ENCODE measurements at regions not wholly inside any gene's neighbourhood (a gene's known extent, or its start where the extent isn't known, plus 50 kb on each side); places are given as distances from the start of the nearest gene placed in this dataset.
"Not testable (repeated sequence)": the region's sequence is repeated elsewhere in the genome, so short reads cannot be mapped to it uniquely, and the experiment has no call there.

DNA sequence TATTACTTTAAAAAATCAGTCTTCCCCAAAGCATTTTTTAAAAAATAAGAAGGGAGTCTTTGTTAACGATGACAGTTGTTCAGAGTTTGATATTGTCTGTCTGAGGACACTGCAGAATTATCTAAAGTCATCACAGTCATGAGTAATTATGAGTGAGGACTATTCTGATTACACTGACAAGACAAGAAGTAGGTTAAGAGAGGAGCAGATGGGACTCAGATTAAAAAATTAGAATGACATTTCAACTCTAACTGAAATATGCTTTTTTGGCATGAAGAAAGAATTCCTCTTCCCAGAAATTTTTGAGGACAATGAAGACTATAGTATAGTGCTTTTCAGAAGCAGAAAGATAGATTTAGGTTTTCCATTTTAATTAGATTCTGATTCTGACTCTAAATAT is 456.5 kb downstream of the EPHA7 start:
- DNase-seq (ENCODE audit: low read depth in 2 of 3, low spot score in 1 of 3): no peak

DNA sequence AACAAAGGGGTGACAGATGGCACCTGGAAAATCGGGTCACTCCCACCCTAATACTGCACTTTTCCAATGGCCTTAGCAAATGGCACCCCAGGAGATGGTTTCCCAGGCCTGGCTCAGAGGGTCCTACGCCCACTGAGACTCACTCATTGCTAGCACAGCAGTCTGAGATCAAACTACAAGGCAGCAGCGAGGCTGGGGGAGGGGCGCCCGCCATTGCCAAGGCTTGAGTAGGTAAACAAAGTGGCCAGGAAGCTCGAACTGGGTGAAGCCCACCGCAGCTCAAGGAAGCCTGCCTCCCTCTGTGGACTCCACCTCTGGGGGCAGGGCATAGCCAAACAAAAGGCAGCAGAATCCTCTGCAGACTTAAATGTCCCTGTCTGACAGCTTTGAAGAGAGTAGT is 467.2 kb downstream of the EPHA7 start:
- not testable (repeated sequence) for DNase-seq (ENCODE audit: low read depth in 2 of 3, low spot score in 1 of 3)

DNA sequence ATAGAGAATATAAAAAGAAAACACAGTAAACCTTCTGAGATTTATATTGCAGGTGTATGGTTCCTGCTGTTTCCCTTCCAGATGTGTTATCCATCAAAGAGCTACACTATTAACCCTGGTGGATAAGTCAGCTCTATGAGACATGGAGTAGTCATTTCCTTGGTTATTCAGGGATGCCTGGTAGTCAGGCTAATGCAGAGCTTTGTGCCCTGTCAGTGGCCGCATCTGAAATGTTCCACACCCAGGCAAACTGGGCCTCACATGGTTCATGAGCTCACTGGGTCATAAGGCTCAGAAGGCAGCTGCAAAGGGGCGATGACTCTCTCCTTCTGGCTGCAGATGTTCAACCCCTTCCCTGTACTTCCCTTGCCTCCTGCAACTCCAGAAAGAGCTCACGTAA is 473.6 kb downstream of the EPHA7 start:
- DNase-seq (ENCODE audit: low read depth in 2 of 3, low spot score in 1 of 3): no peak

DNA sequence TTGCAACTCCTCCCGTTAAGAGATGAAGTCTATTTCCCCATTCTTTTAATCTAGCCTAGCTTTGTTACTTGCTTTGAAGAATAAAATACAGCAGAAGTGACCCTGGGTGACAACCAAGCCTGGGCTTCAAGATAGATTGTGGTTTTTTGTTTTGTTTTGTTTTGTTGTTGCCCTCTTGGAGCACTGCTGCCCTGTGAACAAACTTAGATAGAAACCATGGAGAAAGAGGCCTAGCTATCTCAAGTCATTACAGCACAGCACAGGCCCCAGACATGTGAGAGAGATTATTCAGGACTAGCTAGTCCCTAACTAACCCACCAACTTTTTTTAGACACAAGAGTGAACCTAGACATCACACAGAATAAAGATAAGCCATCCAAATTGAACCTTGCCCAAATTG is 475.2 kb downstream of the EPHA7 start:
- DNase-seq (ENCODE audit: low read depth in 2 of 3, low spot score in 1 of 3): no peak

DNA sequence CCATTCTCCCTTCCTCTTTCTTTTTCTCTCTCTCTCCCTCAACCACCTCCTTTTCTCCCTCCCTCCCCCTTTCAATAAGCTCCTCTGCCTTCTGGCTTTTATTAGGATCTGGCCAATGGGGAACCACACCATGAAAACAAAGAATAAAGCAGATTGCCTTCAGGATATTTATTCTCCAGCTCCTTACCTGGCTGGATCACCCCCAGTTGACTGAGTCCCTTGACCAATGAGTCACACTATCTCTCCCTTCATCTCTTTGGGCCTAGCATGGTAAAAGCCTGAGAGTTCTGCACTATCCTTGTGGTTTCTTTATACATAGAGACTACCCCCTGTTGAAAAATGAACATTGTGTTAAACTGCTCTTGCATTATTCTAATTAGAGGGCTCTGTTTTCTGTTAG is 476.8 kb downstream of the EPHA7 start:
- DNase-seq (ENCODE audit: low read depth in 2 of 3, low spot score in 1 of 3): no peak

DNA sequence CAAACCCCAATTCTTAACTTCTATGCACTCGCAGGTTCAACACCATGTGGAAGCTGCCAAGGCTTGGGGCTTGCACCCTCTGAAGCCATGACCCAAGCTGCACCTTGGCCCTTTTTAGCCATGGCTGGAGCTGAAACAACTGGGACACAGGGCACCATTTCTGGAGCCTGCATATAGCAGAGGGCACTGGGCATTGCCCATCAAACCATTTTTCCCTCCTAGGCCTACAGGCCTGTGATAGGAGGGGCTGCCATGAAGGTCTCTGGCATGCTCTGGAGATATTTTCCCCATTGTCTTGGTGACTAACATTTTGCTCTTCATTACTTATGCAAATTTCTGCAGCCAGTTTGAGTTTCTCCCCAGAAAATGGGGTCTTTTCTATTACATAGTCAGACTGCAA is 484.7 kb downstream of the EPHA7 start:
- DNase-seq (ENCODE audit: low read depth in 2 of 3, low spot score in 1 of 3): no peak

DNA sequence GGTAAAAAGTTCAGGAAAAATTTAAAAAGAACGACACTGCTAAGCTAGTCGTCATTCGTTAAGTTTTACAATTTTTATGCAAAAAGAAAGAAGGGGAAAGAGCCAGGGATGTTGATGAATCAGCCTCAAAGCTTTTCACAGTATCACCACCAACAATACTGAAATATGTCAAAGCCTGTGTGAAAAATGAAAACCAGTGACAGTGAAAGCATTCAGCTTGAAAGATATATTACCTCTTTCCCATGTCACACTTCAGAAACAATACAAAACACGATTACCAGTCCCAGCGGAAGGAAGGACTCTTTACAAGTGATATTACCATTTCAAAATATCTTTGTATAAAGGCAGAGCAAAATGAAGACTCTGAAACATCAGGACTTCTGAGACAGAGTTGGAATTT is 489.2 kb downstream of the EPHA7 start:
- DNase-seq (ENCODE audit: low read depth in 2 of 3, low spot score in 1 of 3): no peak

DNA sequence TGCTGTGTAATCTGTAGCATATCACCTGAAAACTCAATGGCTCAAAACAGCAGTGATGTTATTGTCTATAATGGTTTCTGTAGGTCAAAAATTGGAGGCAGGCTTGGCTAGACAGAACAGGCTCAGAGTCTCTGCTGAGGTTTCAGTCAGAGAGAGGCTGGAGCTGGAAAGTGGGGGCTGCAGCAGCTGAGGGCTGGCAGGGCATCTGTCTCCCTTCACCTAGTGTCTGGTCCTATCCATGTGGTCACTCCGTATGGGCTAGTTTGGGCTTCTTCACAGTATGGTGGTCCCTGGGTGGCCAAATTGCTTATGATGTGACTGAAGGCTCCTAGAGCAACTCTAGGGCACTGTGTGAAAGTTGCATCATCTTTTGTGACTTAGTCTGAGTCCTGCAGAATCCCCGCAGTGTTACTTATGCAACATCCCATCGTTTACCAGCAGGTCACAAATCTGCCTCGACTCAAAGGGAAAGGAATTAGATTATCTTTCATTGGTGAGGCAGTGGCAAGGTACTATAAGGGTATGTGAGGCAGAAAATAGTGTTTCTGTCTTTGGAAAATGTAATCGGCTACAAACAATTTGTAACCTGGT is 497.0 kb downstream of the EPHA7 start:
- DNase-seq (ENCODE audit: low read depth in 2 of 3, low spot score in 1 of 3): no peak

DNA sequence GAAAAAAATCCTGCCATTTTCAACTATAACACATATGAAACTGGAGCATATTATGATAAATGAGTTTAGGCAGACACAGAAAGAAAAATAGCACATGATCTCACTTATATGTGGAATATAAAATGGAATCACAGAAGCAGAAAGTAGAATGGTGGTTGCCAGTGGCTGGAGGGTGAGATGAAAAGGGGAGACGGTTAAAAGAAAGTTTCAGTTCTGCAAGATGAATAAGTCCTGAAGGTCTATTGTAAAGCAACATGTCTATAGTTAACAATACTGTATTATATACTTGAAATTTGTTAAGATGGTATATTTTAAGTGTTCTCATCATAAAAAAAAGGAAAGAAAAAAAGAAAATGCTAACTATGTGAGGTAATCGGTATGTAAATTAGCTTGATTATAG is 503.9 kb downstream of the EPHA7 start:
- no peak for DNase-seq (ENCODE audit: low read depth in 2 of 3, low spot score in 1 of 3)

DNA sequence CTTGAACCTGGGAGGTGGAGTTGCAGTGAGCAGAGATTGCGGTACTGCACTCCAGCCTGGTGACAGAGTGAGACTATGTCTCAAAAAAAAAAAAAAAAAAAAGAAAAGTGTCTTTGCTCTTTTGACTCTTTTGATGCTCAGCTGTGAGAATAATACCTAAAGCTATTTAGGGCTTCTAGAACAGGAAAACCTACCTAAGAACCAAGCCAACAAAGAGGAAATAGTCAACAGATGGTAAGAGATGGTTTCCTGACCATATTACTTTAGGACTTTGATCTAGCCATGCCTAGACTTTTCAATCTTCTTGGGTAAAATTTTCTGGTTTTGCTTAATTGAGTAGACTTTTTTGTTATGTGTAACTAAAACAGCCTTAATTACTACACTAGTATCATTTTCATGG is 508.1 kb downstream of the EPHA7 start:
- DNase-seq (ENCODE audit: low read depth in 2 of 3, low spot score in 1 of 3): no peak

DNA sequence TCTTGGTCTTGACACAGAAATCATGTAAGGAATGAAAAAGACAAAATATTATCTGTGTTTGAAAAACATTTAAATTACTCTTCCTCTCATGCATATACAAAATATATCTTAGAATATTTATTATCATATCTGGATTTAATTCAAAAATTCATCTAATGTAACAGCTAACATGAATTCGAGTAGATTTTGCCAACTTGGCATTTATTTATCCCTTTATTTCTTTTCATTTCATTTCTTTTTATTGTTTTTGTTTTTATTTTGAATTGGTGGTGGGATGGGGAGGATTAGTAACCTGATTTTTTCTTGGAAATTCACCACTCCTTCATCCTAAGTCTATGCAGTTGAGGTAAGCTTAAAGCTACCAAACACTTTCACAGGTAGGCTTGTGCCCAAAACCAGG is 508.7 kb downstream of the EPHA7 start:
- no peak for DNase-seq (ENCODE audit: low read depth in 2 of 3, low spot score in 1 of 3)

DNA sequence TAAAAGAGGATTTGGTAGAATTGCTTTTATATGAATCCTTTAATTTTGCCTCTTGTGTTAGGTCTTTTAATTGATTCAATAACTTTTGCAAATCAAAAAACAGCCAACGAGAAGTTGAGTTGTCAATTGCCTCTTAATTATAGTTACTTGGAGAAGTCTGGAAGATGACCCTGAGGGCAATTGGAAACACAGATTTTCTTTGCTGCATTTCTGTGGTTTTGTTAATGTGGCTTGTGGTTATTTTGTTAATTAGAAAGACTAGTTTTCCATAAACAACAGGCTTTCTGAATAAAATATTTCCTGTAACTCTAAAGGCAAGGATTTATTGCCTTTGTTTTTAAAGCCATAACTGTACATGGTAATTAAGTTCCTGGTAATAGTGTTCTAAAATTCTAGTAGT is 513.0 kb downstream of the EPHA7 start:
- no peak for DNase-seq (ENCODE audit: low read depth in 2 of 3, low spot score in 1 of 3)

DNA sequence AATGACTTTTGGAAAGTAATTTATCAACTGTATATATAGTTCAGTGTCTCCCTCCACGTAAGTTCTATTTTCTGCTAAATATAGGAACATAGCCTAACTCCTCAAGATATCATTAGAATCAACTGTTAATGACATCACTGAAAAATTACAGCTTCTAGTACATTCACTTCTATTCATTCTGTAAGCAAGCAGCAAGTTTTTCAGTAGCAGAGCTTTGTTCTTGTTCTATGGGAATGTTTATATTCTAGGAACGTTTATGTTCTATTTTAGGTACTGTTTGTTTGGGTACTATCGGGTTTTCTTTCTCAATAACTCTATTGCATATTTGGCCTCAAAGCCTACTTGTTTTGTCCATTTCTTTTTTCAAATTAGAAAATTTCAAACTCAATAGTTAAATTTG is 525.6 kb downstream of the EPHA7 start:
- DNase-seq (ENCODE audit: low read depth in 2 of 3, low spot score in 1 of 3): no peak

DNA sequence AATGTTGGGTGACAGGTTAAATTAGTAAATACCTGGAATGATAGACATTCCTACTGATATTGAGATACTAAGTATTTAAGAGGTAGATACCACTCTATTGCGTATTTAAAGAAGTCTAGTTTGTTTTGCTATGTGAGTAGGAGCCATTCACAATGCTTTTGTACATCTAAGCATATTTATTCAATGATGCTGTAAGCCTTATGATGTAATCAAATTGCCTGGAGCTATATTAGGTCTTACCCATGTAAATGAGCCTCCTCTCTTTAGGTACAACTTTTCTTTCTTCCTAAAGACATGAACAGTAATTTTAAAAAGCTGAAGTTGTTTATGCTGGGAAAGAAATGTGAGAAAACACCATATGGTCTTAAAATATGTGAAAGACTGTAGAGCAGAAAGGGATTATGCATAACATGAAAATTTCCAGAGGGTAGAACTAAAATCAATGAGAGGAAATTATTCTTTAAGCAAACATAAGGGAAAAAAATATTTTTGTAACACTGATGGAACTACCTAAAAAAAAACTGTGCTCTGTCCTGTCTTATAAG is 526.7 kb downstream of the EPHA7 start:
- DNase-seq (ENCODE audit: low read depth in 2 of 3, low spot score in 1 of 3): no peak

DNA sequence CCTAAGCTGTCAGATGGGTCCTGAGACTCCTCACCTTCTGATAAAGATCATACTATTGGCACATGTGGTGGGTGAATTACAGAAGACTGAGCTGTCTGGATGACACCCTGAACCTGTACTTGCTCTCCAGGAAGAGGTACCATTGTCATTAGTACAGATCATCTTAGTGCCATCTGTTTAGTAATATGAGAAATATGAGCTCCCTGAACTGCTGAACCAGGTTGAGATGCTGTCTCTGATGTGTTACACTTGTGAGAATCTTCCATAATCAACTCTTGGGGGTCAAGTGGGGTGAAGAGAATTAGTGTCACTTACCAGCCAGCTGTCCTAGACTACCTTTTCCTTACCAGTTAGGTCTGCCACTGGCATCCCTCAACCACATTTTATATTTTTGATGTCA is 531.0 kb downstream of the EPHA7 start:
- DNase-seq (ENCODE audit: low read depth in 2 of 3, low spot score in 1 of 3): no peak

DNA sequence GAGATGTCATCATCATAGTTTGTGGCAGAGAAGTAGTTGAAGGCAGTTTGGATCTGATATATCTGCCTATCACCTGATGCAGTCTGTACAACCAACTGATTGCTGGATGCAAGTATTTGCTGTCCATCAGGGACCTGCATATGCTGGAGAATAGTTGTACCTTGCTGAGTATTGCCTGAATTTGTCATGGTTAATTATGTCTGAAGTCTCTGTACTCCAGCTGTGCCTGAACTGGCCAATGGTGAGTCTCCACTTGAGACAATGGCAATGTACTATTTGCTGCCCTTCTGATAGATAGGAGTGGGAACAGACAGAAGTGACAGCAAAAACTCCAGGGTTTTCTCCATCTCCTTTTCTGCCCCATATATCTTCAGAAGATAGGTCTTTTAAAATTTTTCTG is 531.5 kb downstream of the EPHA7 start:
- DNase-seq (ENCODE audit: low read depth in 2 of 3, low spot score in 1 of 3): no peak

DNA sequence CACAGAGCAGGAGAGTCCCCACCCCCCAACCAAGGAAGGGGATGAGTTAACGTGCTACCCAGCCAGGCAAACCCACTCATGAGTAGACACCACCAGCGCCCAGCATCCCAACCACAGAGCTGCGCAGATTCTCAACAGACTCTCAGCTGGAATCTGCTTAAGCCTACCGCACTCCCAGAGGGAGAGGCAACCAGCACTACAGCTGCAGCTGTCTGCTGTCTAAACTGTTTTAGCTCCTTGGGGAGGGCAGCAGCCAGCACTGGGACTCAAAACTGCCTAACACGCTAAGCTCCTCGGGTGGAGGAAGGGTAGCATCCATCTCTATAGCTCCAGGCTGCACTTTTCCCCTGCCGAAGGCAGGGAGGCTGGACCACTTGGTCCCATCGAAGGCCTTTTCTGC is 539.8 kb downstream of the EPHA7 start:
- no peak for DNase-seq (ENCODE audit: low read depth in 2 of 3, low spot score in 1 of 3)

DNA sequence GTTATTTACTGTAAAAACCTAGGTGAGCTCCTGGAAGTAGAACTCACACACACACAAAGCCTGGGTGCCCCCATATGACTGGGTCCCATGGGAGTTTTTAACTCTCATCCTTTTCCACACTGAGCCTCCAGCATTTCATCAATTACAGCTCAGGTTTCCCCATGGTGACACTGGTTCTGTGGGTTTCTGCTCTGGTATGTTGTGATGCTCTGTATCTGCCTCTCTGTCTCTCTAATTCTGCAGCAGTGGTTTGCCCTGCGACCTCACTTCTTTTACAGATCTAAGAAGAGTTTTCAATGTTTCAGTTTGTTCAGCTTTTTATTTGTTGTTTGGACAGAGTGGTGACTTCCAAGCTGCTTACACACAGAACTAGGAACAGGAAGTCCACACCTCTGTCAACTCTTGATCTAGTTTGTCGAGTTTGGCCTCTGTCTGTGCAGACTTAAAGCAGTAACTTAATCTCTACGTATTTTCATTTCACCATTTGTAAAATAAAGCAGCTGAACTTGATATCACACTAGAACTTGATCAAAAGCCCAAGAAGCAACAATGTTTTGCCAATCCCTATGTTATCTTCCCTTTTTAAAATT is 554.3 kb downstream of the EPHA7 start:
- no peak for DNase-seq (ENCODE audit: low read depth in 2 of 3, low spot score in 1 of 3)

DNA sequence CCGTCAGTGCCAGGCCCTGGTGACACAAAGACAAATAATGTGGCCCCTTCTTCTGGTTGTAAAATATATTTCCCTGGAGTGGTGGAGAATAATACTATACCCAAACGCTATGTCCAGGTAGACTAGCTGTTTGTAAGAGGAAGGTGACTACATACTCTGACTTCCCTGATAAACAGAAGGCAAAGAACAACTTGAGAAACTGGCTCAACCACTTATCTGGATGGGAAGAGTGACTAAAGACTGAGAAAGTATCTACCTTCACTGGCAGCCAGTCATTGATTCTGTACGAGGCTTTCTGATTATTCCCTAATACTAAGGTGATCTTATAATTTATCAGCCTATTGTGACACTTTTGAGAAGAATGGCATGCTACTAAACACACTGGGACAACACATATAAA is 569.7 kb downstream of the EPHA7 start:
- no peak for DNase-seq (ENCODE audit: low read depth in 2 of 3, low spot score in 1 of 3)

DNA sequence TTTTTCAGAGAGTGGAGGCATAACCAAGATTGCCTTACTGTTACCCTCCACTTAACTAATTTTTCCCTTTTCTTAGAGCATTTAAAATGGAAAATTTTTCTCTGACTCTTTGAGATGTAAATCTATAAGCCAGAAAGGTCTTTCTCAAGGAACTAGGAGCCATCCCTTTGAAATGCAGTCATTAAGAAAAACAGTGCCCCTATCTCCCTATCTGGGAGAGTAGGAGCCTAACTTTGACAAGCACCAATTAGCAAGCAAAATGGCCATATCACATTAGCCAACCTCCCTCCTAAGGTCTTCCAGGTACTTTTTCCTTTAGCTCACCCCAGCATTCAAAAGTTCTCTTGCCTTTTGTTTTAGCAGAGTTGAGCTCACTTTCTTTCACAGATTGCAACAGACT is 570.5 kb downstream of the EPHA7 start:
- no peak for DNase-seq (ENCODE audit: low read depth in 2 of 3, low spot score in 1 of 3)

DNA sequence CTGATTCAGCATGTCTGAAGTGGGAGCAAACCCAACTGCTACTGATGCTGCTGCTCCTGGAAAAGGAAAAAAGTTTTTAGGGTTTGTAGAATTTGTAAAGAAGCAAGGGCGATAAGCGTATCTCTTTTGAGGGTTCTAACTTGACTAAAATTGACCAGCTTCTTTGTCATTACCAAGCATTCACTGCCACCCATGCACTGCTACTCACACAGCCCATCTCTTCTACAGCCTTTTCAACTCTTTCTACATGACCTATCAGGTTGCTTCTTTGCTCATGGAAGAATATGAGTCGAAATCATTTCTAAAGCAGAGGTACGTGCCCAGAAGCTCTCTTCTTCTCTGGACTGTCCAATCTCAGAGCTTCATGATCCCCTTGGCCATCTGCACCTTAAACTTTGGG is 570.9 kb downstream of the EPHA7 start:
- DNase-seq (ENCODE audit: low read depth in 2 of 3, low spot score in 1 of 3): no peak

DNA sequence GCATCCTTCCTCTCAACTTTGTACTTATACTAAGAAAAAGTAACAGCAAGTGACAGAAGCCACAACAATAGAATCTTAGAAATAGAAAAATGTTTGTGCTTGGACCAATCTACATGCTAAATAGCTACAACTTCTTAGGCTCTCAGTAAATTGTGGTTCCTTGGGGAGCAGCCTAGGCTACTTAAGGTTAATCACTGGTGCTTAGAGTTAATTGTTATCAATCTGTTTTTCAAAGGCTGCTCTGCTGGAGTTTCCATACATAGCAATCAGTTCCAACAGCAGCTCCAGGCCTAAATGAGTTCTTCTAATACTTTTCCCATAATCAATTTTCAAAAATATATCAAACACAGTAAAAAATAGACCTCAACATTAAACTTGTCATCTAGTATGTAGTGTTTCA is 571.4 kb downstream of the EPHA7 start:
- DNase-seq (ENCODE audit: low read depth in 2 of 3, low spot score in 1 of 3): no peak

DNA sequence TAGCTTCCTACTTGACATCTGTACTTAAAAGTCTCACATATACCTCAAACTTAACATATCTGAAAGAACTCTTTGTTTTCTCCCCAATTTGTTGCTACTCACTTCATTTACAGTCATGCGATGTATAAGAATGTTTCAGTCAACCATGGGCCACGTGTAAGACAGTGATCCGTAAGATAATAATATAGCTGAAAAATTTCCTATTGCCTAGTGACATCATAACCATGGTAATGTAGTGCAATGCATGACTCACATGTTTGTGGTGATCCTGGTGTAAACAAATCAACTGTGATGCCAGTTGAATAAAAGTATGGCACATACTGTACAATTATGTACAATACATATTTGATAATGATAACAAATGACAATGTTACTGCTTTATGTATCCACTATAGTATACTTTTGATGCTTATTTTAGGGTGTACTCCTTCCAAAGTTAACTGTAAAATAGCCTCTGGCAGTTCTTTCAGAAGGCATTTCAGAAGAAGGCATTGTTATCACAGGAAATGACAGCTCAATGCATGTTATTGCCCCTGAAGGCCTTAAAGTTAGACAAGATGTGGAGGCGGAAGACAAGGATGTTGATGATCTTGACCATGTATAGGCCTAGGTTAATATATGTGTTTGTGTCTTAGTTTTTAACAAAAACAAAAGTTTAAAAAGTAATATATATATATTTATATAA is 579.0 kb downstream of the EPHA7 start:
- no peak for DNase-seq (ENCODE audit: low read depth in 2 of 3, low spot score in 1 of 3)

Data from stimulated activated CD4-positive, alpha-beta T cell treated with anti-CD3 and anti-CD28 coated beads, Interleukin-12 subunit alpha, Interleukin-12 subunit beta, amount 100 ng/mL, for 48 hours (primary cell).